Stomach smooth muscle (tissue), 2 donors: ENCODE measurements at regions not wholly inside any gene's neighbourhood (a gene's known extent, or its start where the extent isn't known, plus 50 kb on each side); places are given as distances from the start of the nearest gene placed in this dataset.
"Not testable (repeated sequence)": the region's sequence is repeated elsewhere in the genome, so short reads cannot be mapped to it uniquely, and the experiment has no call there.

ENCODE experiments used
- H3K27ac ChIP-seq: one replicate; pipeline ENCODE4 v1.7.0; 2013; ENCODE audit warnings: mild to moderate bottlenecking, low read length, inconsistent platforms
- H3K27me3 ChIP-seq, 2 donors: one replicate each; pipeline ENCODE4 v1.7.0; 2013; ENCODE audit warnings: low read length in 2 of 2; ENCODE audit not compliant: insufficient read depth in 2 of 2, control insufficient read depth in 1 of 2
- H3K36me3 ChIP-seq, 2 donors: one replicate each; pipeline ENCODE4 v1.7.0; 2013; ENCODE audit warnings: low read length in 2 of 2; ENCODE audit not compliant: control insufficient read depth in 2 of 2, insufficient read depth in 2 of 2
- H3K4me1 ChIP-seq: one replicate; pipeline ENCODE4 v1.7.0; 2013; ENCODE audit warnings: low read length; ENCODE audit not compliant: control insufficient read depth, insufficient read depth
- H3K4me3 ChIP-seq, 2 donors: one replicate each; pipeline ENCODE4 v1.7.0; 2013; ENCODE audit warnings: low read length in 2 of 2
- H3K9ac ChIP-seq, 2 donors: one replicate each; pipeline ENCODE4 v1.7.0; 2013; ENCODE audit warnings: low read length in 2 of 2, mild to moderate bottlenecking in 1 of 2
- H3K9me3 ChIP-seq, 2 donors: one replicate each; pipeline ENCODE4 v1.7.0; 2013; ENCODE audit warnings: low read length in 2 of 2; ENCODE audit not compliant: control insufficient read depth in 2 of 2
- donor health status: healthy.
- donor health status: Pancreatic carcinoma.

DNA sequence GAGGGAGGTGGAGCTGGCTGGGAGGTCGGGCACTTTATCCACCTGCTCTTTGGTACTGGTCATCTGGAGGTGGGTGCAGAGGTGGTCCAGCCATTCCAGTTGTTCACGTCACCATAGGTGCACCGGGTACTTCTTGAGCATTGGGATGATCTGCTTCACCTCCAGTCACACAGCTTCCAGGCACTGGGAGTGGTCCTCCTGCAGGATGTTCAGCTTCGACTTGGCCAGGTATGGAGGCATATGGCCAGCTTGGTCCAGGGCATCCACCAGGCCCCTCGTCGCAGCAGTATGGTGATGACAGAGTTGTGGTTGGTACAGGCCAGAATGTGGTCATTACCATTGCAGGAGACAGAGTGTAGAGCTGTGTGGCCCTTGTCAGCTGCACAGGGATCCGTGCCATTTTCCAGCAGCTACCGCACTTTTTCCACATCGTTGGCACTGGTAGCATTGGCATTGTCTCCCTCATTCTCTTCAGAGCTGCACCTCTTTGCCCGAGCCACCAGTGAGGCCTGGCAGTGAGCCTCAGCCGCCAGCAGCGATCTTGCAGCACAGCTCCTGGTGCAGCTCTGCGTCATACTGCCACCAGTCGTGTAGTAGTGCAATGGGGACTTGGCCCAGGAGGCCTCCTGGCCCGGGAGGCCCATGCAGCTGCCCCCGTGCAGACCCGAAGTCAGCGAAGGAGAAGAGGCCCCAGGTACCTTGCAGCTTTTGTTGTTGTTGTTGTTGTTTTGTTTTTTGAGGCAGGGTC, 150.9 kb downstream of the ZNF22 start:
- Histone ChIP-seq H3K9ac (no peak overlapping the region), H3K9me3 (no peaks in the 10 kb centered on the region), H3K4me1 (no peaks in the 10 kb centered on the region), H3K36me3 (no peaks in the 10 kb centered on the region), H3K27me3 (no peaks in the 10 kb centered on the region), H3K4me3 (no peak overlapping the region), H3K27ac (no peak overlapping the region)

- no peak overlapping the region for H3K9ac ChIP-seq
- no peaks in the 10 kb centered on the region for H3K36me3 ChIP-seq
- H3K4me3 ChIP-seq = no peak overlapping the region
- H3K27ac ChIP-seq = no peak overlapping the region
- H3K9me3 ChIP-seq = no peaks in the 10 kb centered on the region
- no peaks in the 10 kb centered on the region for H3K4me1 ChIP-seq
- no peaks in the 10 kb centered on the region for H3K27me3 ChIP-seq
Measured at GRCh38 chr10:45152726-45153125, 152.0 kb downstream of the ZNF22 start.

DNA sequence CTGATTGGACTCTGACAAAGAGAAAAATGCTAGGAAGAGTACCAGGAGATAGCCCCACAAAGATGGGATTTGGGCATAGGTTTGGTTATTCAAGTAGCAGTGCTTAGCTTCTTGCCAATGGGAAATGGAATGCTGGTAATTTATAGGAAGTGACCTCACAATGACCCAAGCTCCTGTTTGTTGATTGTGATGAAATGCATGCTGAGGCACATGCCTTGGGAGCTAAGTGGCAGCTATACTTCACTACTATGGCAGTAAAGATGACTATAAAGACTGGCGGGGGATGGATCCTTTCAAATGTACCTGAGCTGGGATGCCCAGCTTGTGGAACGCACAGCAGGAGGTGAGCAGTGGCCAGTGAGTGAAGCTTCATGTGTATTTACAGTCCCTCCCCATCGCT, 153.8 kb downstream of the ZNF22 start:
- Histone ChIP-seq H3K9me3 (no peaks in the 10 kb centered on the region), H3K36me3 (no peaks in the 10 kb centered on the region), H3K27me3 (no peaks in the 10 kb centered on the region), H3K27ac (no peak overlapping the region), H3K4me3 (no peak overlapping the region), H3K9ac (no peak overlapping the region), H3K4me1 (no peaks in the 10 kb centered on the region)

DNA sequence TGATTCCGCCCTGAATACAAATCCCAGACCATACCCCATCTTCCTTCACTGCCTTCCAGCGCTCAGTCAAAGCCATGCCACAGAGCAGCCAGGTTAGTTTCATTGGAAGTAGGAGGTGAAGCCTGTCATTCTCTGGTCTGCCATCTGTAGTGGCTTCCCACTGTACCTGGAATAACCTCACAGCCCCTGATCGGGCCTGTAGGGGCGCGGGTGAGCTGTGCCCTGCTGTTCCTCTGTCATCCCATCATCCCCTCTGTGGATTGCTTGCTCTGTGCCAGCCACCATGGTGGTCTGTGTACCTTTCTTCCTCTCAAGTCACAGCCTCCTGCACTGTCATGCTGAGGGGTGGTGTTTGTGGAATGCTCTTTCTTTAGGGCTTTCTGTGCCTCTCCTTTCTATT, 155.1 kb downstream of the ZNF22 start:
- H3K36me3 ChIP-seq = no peaks in the 10 kb centered on the region
- H3K9ac ChIP-seq = no peak overlapping the region
- H3K4me3 ChIP-seq = no peak overlapping the region
- H3K9me3 ChIP-seq = no peaks in the 10 kb centered on the region
- no peaks in the 10 kb centered on the region for H3K4me1 ChIP-seq
- H3K27me3 ChIP-seq = no peaks in the 10 kb centered on the region
- no peak overlapping the region for H3K27ac ChIP-seq

DNA sequence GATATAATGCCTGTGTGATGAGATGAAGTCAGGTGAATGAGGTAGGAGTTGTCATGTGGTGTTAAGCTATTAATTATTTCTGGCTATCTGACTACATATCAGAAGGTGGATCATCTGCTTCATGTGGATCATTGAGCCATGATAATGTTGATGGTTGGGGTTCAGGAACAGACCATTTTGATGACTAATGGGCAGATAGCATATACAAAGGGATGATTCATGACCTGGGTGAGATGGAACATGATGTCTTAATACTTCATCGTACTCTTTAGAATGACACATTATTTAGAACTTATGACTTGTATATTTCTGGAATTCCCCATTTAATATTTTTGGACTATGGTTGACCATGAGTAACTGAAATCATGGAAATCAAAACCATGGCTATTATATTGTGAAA, 155.1 kb downstream of the OR13A1 start:
- Histone ChIP-seq H3K27me3 (no peaks in the 10 kb centered on the region), H3K9ac (no peak overlapping the region), H3K36me3 (no peaks in the 10 kb centered on the region), H3K27ac (no peak overlapping the region), H3K4me1 (no peaks in the 10 kb centered on the region), H3K9me3 (no peaks in the 10 kb centered on the region), H3K4me3 (no peak overlapping the region)

- Histone ChIP-seq H3K9ac (no peak overlapping the region), H3K27ac (no peak overlapping the region), H3K27me3 (no peaks in the 10 kb centered on the region), H3K4me3 (no peak overlapping the region), H3K36me3 (no peaks in the 10 kb centered on the region), H3K9me3 (no peaks in the 10 kb centered on the region), H3K4me1 (no peaks in the 10 kb centered on the region)
Measured at GRCh38 chr10:45163315-45163975, 152.0 kb downstream of the OR13A1 start.

GRCh38 chr10:45175520-45176118, 139.8 kb downstream of the OR13A1 start:
- H3K4me1 ChIP-seq, H3K4me3 ChIP-seq, H3K9ac ChIP-seq, H3K36me3 ChIP-seq, H3K27me3 ChIP-seq, H3K27ac ChIP-seq, H3K9me3 ChIP-seq: not testable (repeated sequence)

DNA sequence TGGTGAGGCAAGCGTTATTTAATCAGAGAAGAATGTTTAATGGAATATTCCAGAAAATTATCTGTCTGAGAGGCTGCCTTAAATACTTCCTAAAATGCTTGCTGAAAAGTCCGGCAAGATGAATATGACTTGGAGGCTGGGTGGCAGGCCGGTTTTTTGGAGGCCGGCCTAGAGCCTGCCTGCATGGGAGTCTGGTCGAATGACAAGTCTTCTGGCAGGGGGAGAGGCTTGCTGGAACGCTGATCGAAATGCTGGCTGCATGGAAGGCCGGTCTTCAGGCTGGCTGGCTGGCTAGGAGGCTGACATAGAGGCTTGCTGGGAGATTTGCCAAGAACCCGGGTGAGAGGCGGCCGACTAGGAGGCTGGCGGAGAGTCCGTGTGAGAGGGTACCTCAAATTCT, 135.7 kb downstream of the OR13A1 start:
- no peaks in the 10 kb centered on the region for H3K4me1 ChIP-seq
- no peaks in the 10 kb centered on the region for H3K27me3 ChIP-seq
- no peaks in the 10 kb centered on the region for H3K36me3 ChIP-seq
- H3K27ac ChIP-seq = no peak overlapping the region
- no peak overlapping the region for H3K9ac ChIP-seq
- H3K4me3 ChIP-seq = no peak overlapping the region
- H3K9me3 ChIP-seq = no peaks in the 10 kb centered on the region

GRCh38 chr10:45180507-45180906, 134.9 kb downstream of the OR13A1 start:
- H3K9ac ChIP-seq = no peak overlapping the region

GRCh38 chr10:45180946-45181875, 134.2 kb downstream of the OR13A1 start:
- Histone ChIP-seq H3K4me1 (no peaks in the 10 kb centered on the region), H3K9me3 (no peaks in the 10 kb centered on the region), H3K36me3 (no peaks in the 10 kb centered on the region), H3K4me3 (no peak overlapping the region), H3K27ac (no peak overlapping the region), H3K9ac (no peak overlapping the region), H3K27me3 (no peaks in the 10 kb centered on the region)

More at GRCh38 chr10:45180507-45180906, 134.9 kb downstream of the OR13A1 start:
- Histone ChIP-seq H3K27me3 (no peaks in the 10 kb centered on the region), H3K4me1 (no peaks in the 10 kb centered on the region), H3K9me3 (no peaks in the 10 kb centered on the region), H3K27ac (no peak overlapping the region), H3K36me3 (no peaks in the 10 kb centered on the region), H3K4me3 (no peak overlapping the region)
